HL-60 (cell line): ENCODE measurements at regions not wholly inside any gene's neighbourhood (a gene's known extent, or its start where the extent isn't known, plus 50 kb on each side); places are given as distances from the start of the nearest gene placed in this dataset.

Source experiments
- DNase-seq, 2 experiments: peaks; one replicate each; pipeline ENCODE4 v3.0.0-alpha.2; 2010 to 2020; ENCODE audit warnings: low read depth in 1 of 2, low spot score in 1 of 2
- H3K27ac ChIP-seq: fragments of 250-450 bp; sonication (Bioruptor Pico); replicated peaks from 2 replicates; pipeline ENCODE4 v1.5.1; 2020; ENCODE audit warnings: mild to moderate bottlenecking, moderate library complexity
- H3K27me3 ChIP-seq: fragments of 250-450 bp; sonication (Bioruptor Pico); 2 replicates; pipeline ENCODE4 v1.5.1; 2021; ENCODE audit warnings: mild to moderate bottlenecking, moderate library complexity; ENCODE audit not compliant: insufficient read depth, poor library complexity, severe bottlenecking
- H3K4me3 ChIP-seq: replicated peaks from 2 replicates; pipeline ENCODE4 v1.5.1; 2011; ENCODE audit warnings: mild to moderate bottlenecking, control low read depth, low read length; ENCODE audit not compliant: insufficient read depth
- CTCF ChIP-seq: IDR thresholded peaks from one replicate; pipeline ENCODE4 v1.5.1; 2011; ENCODE audit warnings: low read length, control low read depth, inconsistent platforms; ENCODE audit not compliant: insufficient read depth
- GABPA ChIP-seq: IDR thresholded peaks from 2 replicates; pipeline ENCODE4 v1.6.1; 2012; ENCODE audit warnings: low read depth
- POLR2AphosphoS5 ChIP-seq: IDR thresholded peaks from 2 replicates; pipeline ENCODE4 v1.6.1; 2012; ENCODE audit warnings: low read depth
- REST ChIP-seq: IDR thresholded peaks from 2 replicates; pipeline ENCODE4 v1.6.1; 2012; ENCODE audit warnings: low read depth; ENCODE audit not compliant: insufficient replicate concordance
- SPI1 ChIP-seq: IDR thresholded peaks from 2 replicates; pipeline ENCODE4 v1.6.1; 2012; ENCODE audit warnings: low read depth, mild to moderate bottlenecking, borderline replicate concordance

- TF ChIP-seq REST (no peak), GABPA (no peak), SPI1 (no peak), CTCF (no peak), POLR2AphosphoS5 (no peak)
- no peak for DNase-seq
- Histone ChIP-seq H3K27ac (no peak overlapping the region), H3K4me3 (no peak overlapping the region), H3K27me3 (no peaks in the 10 kb centered on the region)
These were observed 322.5 kb upstream of the POM121L12 start for GRCh38 chr7:52712938-52713337.

GRCh38 chr7:52711951-52712350, 323.5 kb upstream of the POM121L12 start:
- Histone ChIP-seq H3K4me3 (no peak overlapping the region), H3K27ac (no peak overlapping the region), H3K27me3 (no peaks in the 10 kb centered on the region)
- no peak for DNase-seq
- no peak for TF ChIP-seq CTCF

DNA sequence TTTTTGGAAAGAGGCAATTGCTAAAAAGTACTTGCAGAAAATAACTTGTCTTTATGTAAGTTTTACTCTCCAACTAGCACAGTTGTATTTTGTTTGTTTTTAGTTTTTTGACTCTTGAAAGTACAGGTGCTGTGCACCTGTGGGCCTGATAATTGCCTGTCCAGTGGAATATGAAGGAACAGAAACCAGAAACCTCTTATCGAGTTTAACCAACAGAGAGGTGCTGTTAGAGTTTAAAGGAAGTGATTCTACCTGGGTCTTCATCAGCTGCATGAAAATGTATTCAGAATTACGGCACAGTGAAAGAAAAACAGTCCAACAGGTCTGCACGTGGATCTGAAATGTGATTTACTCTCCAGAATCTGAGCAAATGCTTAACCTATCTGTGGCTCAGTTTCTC, 326.6 kb upstream of the POM121L12 start:
- H3K27me3 ChIP-seq = no peaks in the 10 kb centered on the region
- DNase-seq = no peak
- no peak overlapping the region for H3K27ac ChIP-seq
- no peak overlapping the region for H3K4me3 ChIP-seq
- TF ChIP-seq GABPA = no peak
- TF ChIP-seq REST = no peak
- no peak for TF ChIP-seq CTCF
- no peak for TF ChIP-seq POLR2AphosphoS5
- no peak for TF ChIP-seq SPI1

DNA sequence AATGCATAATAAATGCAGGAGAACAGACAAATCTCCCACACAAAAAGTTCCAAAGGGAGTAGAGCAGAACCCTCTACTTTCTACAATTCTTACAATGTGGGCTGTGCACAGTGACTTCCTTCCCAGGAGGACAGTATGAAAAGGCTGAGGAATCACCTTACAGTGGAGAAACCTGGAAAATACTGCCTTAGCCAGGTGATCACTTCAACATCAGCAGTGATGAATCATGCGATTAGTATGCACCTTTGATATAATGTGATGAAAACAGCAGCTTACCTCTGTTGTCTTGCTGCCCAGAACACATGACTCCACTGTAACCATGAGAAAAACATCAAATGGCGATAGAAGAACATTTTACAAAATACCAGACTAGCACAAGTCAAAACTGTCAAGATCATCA, 329.7 kb upstream of the POM121L12 start:
- TF ChIP-seq GABPA = no peak
- TF ChIP-seq SPI1 = no peak
- TF ChIP-seq CTCF = no peak
- DNase-seq = no peak
- H3K27me3 ChIP-seq = no peaks in the 10 kb centered on the region
- no peak overlapping the region for H3K4me3 ChIP-seq
- H3K27ac ChIP-seq = no peak overlapping the region
